ENCODE measurements at regions not wholly inside any gene's neighbourhood (a gene's known extent, or its start where the extent isn't known, plus 50 kb on each side); places are given as distances from the start of the nearest gene placed in this dataset.

DNA sequence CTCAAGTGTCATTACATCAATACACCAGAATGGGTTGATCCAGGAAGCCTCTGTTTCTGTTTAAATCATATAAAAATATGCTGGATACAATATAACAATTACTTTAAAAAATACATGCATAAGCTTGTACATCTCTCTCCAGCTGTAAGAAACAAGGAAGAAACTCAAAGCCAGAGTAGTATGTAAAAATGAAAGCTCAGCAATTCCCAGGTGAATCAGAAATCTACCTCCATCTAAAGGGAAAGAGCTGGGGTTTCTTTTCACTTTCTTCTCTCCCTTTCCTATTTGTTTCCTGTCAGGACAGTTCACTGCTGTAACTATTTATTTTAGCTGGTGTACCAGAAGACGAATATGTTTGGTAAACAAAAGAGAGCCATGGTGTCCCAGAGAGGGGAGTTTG is 301.0 kb upstream of the C1orf87 start:
- Mint-ChIP-seq H3K36me3 (no peaks in the 10 kb centered on the region), H3K27me3 (ENCODE audit: low read depth in 3 of 3) (peaks cover 0 to 5% (median 2%) of the 10 kb centered on the region in 3 donors), H3K4me3 (no peak overlapping the region), H3K4me1 (no peaks in the 10 kb centered on the region), H3K9me3 (peaks cover 4 to 18% (median 6%) of the 10 kb centered on the region in 7 donors), H3K27ac (no peak overlapping the region)
- Histone ChIP-seq H3K4me1 (ENCODE audit: control insufficient read depth in 1 of 2, insufficient read depth in 2 of 2, low read length in 2 of 2) (no peaks in the 10 kb centered on the region), H3K27me3 (ENCODE audit: control insufficient read depth in 2 of 2, insufficient read depth in 2 of 2, low read length in 2 of 2) (no peaks in the 10 kb centered on the region), H3K4me3 (replicated peaks in 1 of 3; ENCODE audit: low read depth in 2 of 3, low read length in 3 of 3) (no peak overlapping the region), H4K20me1 (ENCODE audit: insufficient read depth, low read length) (no peaks in the 10 kb centered on the region), H3K36me3 (replicated peaks in 1 of 2; ENCODE audit: control insufficient read depth in 1 of 2, insufficient read depth in 2 of 2, low read length in 2 of 2) (no peaks in the 10 kb centered on the region), H3K4me2 (replicated peaks; ENCODE audit: extremely low read depth, low read length, poor library complexity, severe bottlenecking) (no peak overlapping the region), H2AFZ (ENCODE audit: insufficient read depth, low read depth, low read length, poor library complexity, severe bottlenecking) (no peak overlapping the region), H3K79me2 (ENCODE audit: insufficient read depth, low read length) (no peaks in the 10 kb centered on the region), H3K27ac (ENCODE audit: low read depth in 1 of 2, low read length in 2 of 2) (no peak overlapping the region), H3K9me3 (replicated peaks in 1 of 2; ENCODE audit: control insufficient read depth in 1 of 2, insufficient read depth in 1 of 2, low read length in 2 of 2) (peaks cover 0 to 6% of the 10 kb centered on the region in 2 donors), H3K9ac (ENCODE audit: insufficient read depth, low read length, poor library complexity, severe bottlenecking) (no peak overlapping the region)
- TF ChIP-seq, protein P1, sequence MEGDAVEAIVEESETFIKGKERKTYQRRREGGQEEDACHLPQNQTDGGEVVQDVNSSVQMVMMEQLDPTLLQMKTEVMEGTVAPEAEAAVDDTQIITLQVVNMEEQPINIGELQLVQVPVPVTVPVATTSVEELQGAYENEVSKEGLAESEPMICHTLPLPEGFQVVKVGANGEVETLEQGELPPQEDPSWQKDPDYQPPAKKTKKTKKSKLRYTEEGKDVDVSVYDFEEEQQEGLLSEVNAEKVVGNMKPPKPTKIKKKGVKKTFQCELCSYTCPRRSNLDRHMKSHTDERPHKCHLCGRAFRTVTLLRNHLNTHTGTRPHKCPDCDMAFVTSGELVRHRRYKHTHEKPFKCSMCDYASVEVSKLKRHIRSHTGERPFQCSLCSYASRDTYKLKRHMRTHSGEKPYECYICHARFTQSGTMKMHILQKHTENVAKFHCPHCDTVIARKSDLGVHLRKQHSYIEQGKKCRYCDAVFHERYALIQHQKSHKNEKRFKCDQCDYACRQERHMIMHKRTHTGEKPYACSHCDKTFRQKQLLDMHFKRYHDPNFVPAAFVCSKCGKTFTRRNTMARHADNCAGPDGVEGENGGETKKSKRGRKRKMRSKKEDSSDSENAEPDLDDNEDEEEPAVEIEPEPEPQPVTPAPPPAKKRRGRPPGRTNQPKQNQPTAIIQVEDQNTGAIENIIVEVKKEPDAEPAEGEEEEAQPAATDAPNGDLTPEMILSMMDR (IDR thresholded peaks at IDR 0.05), result no peak
- DNase-seq, result no peak
- 80% methylated on average over 1 of the region's 1 CpG for WGBS (ENCODE audit: insufficient coverage)
- intact Hi-C loops (cut with micrococcal nuclease), result no loop called here

DNA sequence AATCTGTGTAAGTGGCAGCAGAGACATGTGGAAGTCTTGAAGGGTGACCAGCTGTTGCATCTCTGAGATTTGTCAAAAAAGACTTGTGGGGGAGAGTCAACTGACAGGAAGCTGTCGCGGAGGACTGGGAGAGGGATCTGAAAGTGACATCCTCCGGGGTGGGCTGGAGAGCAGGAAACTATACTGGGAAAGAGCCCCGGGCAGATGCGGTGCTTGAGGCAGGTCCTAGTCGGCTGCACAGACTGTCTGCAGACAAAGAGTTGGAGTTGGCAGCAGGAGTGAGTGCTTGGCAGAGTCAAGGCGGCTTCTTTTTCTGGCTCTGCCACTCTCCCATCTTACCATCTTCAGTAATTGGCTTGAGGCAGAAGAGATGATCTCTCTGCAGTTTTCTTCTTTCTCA is 294.0 kb upstream of the C1orf87 start:
- peaks cover 7% of the 10 kb centered on the region for H3K4me1 Mint-ChIP-seq
- 0% methylated on average over 3 of the region's 7 CpGs for WGBS (ENCODE audit: insufficient coverage)
- H3K27me3 ChIP-seq (ENCODE audit: control insufficient read depth in 2 of 2, insufficient read depth in 2 of 2, low read length in 2 of 2), result no peaks in the 10 kb centered on the region
- no peak overlapping the region for H3K4me2 ChIP-seq (replicated peaks; ENCODE audit: extremely low read depth, low read length, poor library complexity, severe bottlenecking)
- H4K20me1 ChIP-seq (ENCODE audit: insufficient read depth, low read length), result no peaks in the 10 kb centered on the region
- no peak overlapping the region for H3K27ac ChIP-seq (ENCODE audit: low read depth in 1 of 2, low read length in 2 of 2)
- H3K4me3 Mint-ChIP-seq, result peak overlapping the region in 1 of 2 donors; percentile 68
- intact Hi-C loops (cut with micrococcal nuclease), result no loop called here
- peaks cover 0 to 2% (median 2%) of the 10 kb centered on the region in 3 donors for H3K27me3 Mint-ChIP-seq (ENCODE audit: low read depth in 3 of 3)
- H3K4me1 ChIP-seq (ENCODE audit: control insufficient read depth in 1 of 2, insufficient read depth in 2 of 2, low read length in 2 of 2), result no peaks in the 10 kb centered on the region
- H3K27ac Mint-ChIP-seq, result no peak overlapping the region
- H2AFZ ChIP-seq (ENCODE audit: insufficient read depth, low read depth, low read length, poor library complexity, severe bottlenecking), result no peak overlapping the region
- peaks cover 0 to 6% of the 10 kb centered on the region in 2 donors for H3K9me3 ChIP-seq (replicated peaks in 1 of 2; ENCODE audit: control insufficient read depth in 1 of 2, insufficient read depth in 1 of 2, low read length in 2 of 2)
- H3K79me2 ChIP-seq (ENCODE audit: insufficient read depth, low read length), result no peaks in the 10 kb centered on the region
- TF ChIP-seq, protein P1 (IDR thresholded peaks at IDR 0.05), result no peak
- H3K4me3 ChIP-seq (replicated peaks in 1 of 3; ENCODE audit: low read depth in 2 of 3, low read length in 3 of 3), result no peak overlapping the region
- H3K36me3 ChIP-seq (replicated peaks in 1 of 2; ENCODE audit: control insufficient read depth in 1 of 2, insufficient read depth in 2 of 2, low read length in 2 of 2), result no peaks in the 10 kb centered on the region
- no peaks in the 10 kb centered on the region for H3K36me3 Mint-ChIP-seq
- H3K9ac ChIP-seq (ENCODE audit: insufficient read depth, low read length, poor library complexity, severe bottlenecking), result no peak overlapping the region
- DNase-seq, result no peak
- peaks cover 0 to 5% (median 2%) of the 10 kb centered on the region in 7 donors for H3K9me3 Mint-ChIP-seq
